Hepatocyte (in vitro differentiated cells): ENCODE measurements at regions not wholly inside any gene's neighbourhood (a gene's known extent, or its start where the extent isn't known, plus 50 kb on each side); places are given as distances from the start of the nearest gene placed in this dataset.

Experiments used
- EZH2 ChIP-seq: fragments of 200-600 bp; sonication (generic); IDR thresholded peaks from 2 replicates; pipeline ENCODE4 v1.6.1; 2016; ENCODE audit warnings: antibody characterized with exemption, mild to moderate bottlenecking, borderline replicate concordance
- EZH2phosphoT487 ChIP-seq: fragments of 200-600 bp; sonication (generic); IDR thresholded peaks from one replicate; pipeline ENCODE4 v1.6.1; 2018; ENCODE audit warnings: antibody characterized with exemption, mild to moderate bottlenecking, low read depth, moderate library complexity; ENCODE audit not compliant: unreplicated experiment, severe bottlenecking
- TF ChIP-seq, protein P1 (sequence below): fragments of 200-600 bp; sonication (generic); IDR thresholded peaks from 2 replicates; pipeline ENCODE4 v1.5.1; 2016; ENCODE audit warnings: antibody characterized with exemption, mild to moderate bottlenecking; ENCODE audit not compliant: poor library complexity

DNA sequence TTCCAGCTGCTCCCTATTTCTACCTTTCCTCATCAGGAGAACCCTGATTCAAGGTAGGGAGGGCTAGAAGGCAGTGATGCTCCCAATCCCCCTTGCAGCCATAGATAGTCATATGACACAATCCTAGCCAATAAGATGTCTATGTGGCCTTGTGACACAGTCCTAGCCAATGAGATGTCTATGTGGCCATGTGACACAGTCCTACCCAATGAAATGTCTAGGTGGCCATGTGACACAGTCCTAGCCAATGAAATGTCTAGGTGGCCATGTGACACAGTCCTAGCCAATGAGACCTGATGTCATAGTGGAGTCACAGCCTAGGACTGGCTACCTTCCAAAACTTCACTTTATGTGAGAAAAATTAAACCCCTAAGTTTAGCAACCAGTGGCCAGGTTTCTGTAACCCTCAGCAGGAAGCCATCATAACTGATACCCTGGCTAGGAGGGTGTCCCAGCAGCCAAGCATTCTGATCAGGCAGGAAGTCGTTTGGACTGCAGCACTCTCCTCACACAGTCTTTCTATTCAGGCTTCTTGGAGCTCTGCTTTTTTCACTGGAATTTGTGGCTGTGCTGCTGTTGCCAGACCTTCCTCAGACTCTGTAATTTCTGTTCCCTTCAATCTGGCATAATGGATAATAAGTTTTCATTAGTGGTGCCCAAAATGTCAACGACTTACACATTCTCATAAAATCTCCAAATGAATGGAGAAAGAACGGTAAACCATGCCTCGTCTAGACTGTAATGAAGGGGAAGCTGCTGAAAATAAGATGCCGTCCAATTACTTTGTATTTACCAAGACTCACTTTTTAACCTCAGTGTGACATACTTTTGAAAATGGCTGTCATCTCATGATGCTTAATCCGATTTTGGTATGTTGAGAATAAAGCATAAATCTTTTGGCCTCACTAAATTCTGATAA lies 165.0 kb upstream of the NCKAP5 start:
- TF ChIP-seq, protein P1, sequence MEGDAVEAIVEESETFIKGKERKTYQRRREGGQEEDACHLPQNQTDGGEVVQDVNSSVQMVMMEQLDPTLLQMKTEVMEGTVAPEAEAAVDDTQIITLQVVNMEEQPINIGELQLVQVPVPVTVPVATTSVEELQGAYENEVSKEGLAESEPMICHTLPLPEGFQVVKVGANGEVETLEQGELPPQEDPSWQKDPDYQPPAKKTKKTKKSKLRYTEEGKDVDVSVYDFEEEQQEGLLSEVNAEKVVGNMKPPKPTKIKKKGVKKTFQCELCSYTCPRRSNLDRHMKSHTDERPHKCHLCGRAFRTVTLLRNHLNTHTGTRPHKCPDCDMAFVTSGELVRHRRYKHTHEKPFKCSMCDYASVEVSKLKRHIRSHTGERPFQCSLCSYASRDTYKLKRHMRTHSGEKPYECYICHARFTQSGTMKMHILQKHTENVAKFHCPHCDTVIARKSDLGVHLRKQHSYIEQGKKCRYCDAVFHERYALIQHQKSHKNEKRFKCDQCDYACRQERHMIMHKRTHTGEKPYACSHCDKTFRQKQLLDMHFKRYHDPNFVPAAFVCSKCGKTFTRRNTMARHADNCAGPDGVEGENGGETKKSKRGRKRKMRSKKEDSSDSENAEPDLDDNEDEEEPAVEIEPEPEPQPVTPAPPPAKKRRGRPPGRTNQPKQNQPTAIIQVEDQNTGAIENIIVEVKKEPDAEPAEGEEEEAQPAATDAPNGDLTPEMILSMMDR, result no peak
- TF ChIP-seq EZH2 (no peak), EZH2phosphoT487 (no peak)
